ENCODE measurements at regions not wholly inside any gene's neighbourhood (a gene's known extent, or its start where the extent isn't known, plus 50 kb on each side); places are given as distances from the start of the nearest gene placed in this dataset.

DNA sequence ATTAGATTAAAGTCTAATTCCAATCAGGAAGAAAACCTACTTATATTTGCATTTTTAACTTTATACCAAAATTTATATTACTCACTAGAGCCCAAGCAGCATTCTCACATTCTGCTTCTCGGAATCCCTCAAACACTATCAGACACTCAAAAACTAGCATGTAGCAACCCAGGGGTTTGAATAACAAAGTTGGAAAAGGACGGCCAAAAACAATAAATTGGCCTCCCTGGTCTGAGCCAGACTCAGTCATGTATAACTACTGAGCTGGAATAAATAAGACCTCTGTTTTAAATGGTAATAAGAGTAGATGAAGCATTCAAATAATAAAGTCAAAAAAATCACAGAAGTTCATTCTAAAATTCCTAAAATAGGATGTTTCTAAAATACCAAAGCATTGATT, 290.9 kb downstream of the IRS1 start:
- no peak for DNase-seq
- Mint-ChIP-seq H3K27ac (no peak overlapping the region), H3K4me3 (no peak overlapping the region), H3K4me1 (peaks cover 2% of the 10 kb centered on the region), H3K27me3 (peaks cover 10% of the 10 kb centered on the region), H3K36me3 (ENCODE audit: low read depth) (no peaks in the 10 kb centered on the region)
- H3K9me3 ChIP-seq (ENCODE audit: control insufficient read depth, low read length, poor library complexity, severe bottlenecking): no peaks in the 10 kb centered on the region
- no peak for ATAC-seq

DNA sequence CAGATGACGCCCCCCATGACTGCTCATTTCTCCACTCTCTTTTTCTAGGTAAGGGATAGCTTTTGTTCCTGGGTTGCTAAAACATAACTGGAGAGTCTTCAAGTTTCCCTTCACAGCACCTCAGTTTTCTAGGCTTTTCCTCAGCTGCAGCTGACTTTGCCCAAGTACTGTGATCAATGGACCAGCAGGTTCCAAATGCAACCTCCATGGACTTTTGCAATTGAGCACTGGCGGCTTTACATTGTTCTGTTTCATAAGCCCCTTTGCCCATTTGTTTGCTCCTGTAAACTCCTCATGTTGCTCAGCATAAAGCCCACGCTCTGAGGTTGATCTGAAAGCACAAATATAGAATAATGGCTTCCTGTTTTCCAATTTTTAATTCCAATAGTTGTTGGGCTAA, 291.6 kb downstream of the IRS1 start:
- Mint-ChIP-seq H3K4me3 (no peak overlapping the region), H3K27ac (no peak overlapping the region), H3K4me1 (peaks cover 2% of the 10 kb centered on the region), H3K36me3 (ENCODE audit: low read depth) (no peaks in the 10 kb centered on the region), H3K27me3 (peaks cover 10% of the 10 kb centered on the region)
- DNase-seq (no peak), ATAC-seq (no peak)
- H3K9me3 ChIP-seq (ENCODE audit: control insufficient read depth, low read length, poor library complexity, severe bottlenecking): no peaks in the 10 kb centered on the region

DNA sequence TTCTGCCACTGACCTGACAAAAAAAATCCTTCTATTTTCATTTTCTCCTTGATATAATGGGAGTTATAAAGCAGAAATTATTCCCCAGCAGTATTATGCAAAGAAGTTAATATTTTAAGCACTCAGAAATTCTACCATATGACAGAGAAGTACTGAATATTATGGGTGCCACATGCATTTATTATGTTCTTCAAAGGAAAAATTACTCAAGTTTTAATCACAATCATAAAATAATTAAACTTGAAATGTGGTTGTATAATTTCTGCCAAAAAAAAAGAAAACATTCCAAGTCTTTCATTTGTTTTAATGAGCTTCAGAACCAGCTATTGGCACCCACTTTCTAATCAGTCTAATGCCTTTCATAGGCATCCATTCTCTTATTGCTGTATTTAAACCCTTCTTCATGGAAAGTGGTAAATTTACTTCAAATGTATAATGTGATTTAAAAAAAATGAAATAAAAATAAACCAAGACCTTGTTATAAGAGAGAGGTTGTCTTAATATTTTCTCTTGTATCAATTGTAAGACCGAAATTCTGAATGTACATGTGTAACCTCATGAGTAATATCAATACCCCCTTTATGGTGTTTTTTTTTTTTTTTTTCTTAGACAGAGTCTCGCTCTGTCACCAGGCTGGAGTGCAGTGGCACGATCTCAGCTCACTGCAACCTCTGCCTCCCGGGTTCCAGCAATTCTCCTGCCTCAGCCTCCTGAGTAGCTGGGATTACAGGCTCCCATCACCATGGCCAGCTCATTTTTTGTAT, 302.3 kb downstream of the IRS1 start:
- no peaks in the 10 kb centered on the region for H3K4me1 Mint-ChIP-seq
- H3K4me3 Mint-ChIP-seq: no peak overlapping the region
- H3K9me3 ChIP-seq (ENCODE audit: control insufficient read depth, low read length, poor library complexity, severe bottlenecking): no peaks in the 10 kb centered on the region
- DNase-seq (no peak), ATAC-seq (no peak)
- H3K27ac Mint-ChIP-seq: no peak overlapping the region
- H3K36me3 Mint-ChIP-seq (ENCODE audit: low read depth): no peaks in the 10 kb centered on the region
- peaks cover 20% of the 10 kb centered on the region for H3K27me3 Mint-ChIP-seq

DNA sequence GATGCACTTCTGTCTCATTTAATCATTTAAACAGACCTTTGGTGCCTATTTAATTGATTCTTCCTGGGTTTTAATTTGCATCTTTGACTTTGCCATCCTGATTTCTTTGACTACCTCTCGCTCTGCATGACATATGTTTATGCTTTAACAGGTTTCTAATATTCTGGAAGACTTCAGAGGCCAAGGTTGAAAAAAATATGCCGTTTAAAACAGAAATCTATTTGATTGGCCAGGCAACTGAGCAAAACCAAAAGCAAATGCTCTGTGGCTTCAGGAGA, 303.4 kb downstream of the IRS1 start:
- DNase-seq: no peak
- Mint-ChIP-seq H3K27me3 (peaks cover 20% of the 10 kb centered on the region), H3K36me3 (ENCODE audit: low read depth) (no peaks in the 10 kb centered on the region), H3K4me3 (no peak overlapping the region), H3K4me1 (no peaks in the 10 kb centered on the region), H3K27ac (no peak overlapping the region)
- no peaks in the 10 kb centered on the region for H3K9me3 ChIP-seq (ENCODE audit: control insufficient read depth, low read length, poor library complexity, severe bottlenecking)
- ATAC-seq: no peak

DNA sequence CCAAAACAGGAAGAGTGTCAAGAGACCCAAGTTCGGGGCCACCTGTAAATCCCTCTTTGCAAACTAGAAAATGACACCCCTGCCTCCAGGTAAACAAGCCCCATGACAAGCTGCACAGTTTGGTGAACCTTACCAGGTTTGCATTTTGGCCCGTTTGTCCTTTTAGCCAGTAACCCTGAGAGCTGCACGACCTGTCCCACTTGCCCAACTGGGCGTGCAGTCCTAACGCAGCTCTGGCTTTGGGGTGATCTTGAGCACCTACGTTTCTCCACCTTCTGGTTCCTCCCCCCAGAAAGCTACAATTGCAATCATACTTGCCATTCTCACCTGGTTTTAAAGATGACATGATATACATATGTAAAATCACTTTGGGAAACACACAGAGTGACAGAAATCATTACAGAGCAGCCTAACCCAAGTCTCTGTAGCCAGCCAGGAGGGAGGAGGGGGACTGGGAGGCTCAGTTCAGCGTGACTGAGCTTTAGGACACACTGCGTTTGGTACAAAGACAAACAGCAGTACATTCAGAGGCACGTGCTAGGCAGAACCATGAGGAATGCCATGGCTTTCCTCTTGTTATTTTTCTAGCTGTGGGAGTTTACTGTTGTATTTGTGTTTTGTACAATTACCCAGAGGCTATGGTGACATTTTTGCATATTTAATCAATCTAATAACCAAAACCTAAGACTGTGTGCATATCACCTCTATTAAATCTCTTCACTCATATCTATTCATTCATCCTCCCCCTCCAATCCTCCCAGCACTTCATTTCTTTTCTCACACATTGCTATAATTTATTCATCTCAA, 304.0 kb downstream of the IRS1 start:
- Mint-ChIP-seq H3K36me3 (ENCODE audit: low read depth) (no peaks in the 10 kb centered on the region), H3K4me1 (no peaks in the 10 kb centered on the region), H3K27ac (no peak overlapping the region), H3K27me3 (peaks cover 20% of the 10 kb centered on the region), H3K4me3 (no peak overlapping the region)
- ATAC-seq (no peak), DNase-seq (no peak)
- no peaks in the 10 kb centered on the region for H3K9me3 ChIP-seq (ENCODE audit: control insufficient read depth, low read length, poor library complexity, severe bottlenecking)

DNA sequence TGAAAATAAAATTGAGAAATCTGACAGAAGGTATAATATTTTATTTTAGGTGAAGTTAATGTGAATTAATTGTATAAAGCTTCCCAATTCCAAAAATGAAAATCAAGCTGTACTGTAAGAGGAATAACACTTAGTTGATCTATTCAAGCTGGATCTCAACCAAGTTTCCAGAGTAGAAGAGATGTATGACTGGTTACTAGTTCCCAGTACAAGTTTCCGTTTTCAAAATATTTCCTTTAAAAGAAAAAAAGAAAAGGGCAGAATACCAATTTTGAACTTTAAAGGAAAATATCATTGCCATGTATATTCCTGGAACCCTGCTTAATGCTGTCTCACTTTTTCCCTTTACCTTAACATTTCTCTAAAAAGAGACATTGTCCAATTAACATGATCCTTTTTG, 308.5 kb downstream of the IRS1 start:
- Mint-ChIP-seq H3K27ac (no peak overlapping the region), H3K4me3 (no peak overlapping the region), H3K4me1 (peaks cover 3% of the 10 kb centered on the region), H3K36me3 (ENCODE audit: low read depth) (no peaks in the 10 kb centered on the region), H3K27me3 (peaks cover 18% of the 10 kb centered on the region)
- DNase-seq (no peak), ATAC-seq (no peak)
- no peaks in the 10 kb centered on the region for H3K9me3 ChIP-seq (ENCODE audit: control insufficient read depth, low read length, poor library complexity, severe bottlenecking)

DNA sequence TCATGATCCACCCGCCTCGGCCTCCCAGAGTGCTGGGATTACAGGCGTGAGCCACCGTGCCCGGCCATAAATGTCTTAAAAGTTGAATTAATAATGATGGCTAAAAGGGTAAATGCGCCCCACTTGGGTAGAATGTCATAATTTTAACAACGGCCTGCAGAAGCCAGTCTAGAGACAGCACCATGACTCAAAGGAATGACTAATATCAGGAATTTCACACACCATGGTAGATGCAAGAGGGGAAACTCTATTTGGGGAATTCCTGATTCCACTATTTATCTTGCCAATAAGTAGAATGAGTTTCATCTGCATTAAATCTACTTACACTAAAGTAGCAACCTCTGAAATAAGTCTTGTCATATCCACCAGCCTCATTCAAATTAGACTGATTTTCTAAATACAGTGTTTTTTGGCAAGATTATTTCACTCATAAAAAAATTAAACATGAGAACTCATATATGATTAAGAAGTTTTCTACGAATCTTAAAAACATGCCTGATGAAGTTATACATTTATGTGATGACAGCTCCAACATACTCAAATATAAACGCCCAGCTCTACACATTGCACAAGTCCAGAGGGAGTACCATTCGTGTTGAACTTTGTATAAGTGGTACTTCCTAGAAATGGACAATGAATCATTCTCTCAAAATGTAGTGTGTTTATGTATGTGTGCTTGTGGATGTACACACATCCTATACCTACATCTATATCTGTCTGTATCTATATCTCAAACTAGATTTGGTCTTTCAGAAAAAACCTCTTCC, 309.7 kb downstream of the IRS1 start:
- ATAC-seq (no peak), DNase-seq (no peak)
- Mint-ChIP-seq H3K36me3 (ENCODE audit: low read depth) (no peaks in the 10 kb centered on the region), H3K4me3 (no peak overlapping the region), H3K27ac (no peak overlapping the region), H3K27me3 (peaks cover 17% of the 10 kb centered on the region), H3K4me1 (peaks cover 3% of the 10 kb centered on the region)
- H3K9me3 ChIP-seq (ENCODE audit: control insufficient read depth, low read length, poor library complexity, severe bottlenecking): no peaks in the 10 kb centered on the region

DNA sequence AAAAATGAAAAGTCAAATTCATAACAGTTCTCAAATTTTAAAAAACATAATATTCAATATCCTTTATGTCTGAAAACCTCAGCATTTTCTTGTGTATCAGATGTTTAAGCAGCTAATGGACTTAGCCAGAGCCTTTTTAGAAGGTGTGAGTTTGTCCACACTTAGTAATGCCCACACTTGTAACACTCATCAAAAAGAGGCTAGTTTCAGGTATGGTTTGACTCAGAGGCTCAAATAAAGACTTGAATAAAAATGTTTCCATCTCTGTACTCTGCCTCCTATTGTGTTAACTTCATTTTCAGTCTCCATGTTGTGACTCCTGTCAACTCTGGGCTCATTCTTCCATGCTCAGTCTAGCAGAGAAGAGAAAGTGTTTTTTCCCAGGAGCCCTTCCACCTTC, 311.6 kb downstream of the IRS1 start:
- peaks cover 36% of the 10 kb centered on the region for H3K27me3 Mint-ChIP-seq
- no peak for ATAC-seq
- no peak for DNase-seq
- H3K4me3 Mint-ChIP-seq: no peak overlapping the region
- H3K36me3 Mint-ChIP-seq (ENCODE audit: low read depth): peaks cover 2% of the 10 kb centered on the region
- no peak overlapping the region for H3K27ac Mint-ChIP-seq
- H3K4me1 Mint-ChIP-seq: peaks cover 5% of the 10 kb centered on the region
- H3K9me3 ChIP-seq (ENCODE audit: control insufficient read depth, low read length, poor library complexity, severe bottlenecking): no peaks in the 10 kb centered on the region

DNA sequence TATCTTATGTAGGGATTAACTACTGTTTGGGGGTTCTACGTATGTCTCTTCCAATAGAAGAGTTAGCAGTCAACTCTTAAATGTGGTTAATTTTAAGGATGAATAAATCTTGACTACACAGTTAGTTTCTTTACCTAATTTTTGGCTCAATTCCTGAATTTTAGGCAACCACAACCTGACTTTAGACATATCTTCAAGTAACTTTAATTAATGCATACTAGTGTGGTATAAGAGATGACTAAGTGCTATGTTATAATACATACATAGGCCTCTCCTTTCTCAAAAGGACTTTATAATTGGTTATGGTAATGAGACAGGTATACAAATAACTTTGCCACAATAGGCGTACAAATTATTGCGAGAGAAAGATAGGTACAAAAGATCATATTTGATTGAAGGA, 312.0 kb downstream of the IRS1 start:
- DNase-seq (no peak), ATAC-seq (no peak)
- Mint-ChIP-seq H3K27me3 (peaks cover 40% of the 10 kb centered on the region), H3K36me3 (ENCODE audit: low read depth) (peaks cover 2% of the 10 kb centered on the region), H3K4me1 (peaks cover 5% of the 10 kb centered on the region), H3K4me3 (no peak overlapping the region), H3K27ac (no peak overlapping the region)
- no peaks in the 10 kb centered on the region for H3K9me3 ChIP-seq (ENCODE audit: control insufficient read depth, low read length, poor library complexity, severe bottlenecking)

DNA sequence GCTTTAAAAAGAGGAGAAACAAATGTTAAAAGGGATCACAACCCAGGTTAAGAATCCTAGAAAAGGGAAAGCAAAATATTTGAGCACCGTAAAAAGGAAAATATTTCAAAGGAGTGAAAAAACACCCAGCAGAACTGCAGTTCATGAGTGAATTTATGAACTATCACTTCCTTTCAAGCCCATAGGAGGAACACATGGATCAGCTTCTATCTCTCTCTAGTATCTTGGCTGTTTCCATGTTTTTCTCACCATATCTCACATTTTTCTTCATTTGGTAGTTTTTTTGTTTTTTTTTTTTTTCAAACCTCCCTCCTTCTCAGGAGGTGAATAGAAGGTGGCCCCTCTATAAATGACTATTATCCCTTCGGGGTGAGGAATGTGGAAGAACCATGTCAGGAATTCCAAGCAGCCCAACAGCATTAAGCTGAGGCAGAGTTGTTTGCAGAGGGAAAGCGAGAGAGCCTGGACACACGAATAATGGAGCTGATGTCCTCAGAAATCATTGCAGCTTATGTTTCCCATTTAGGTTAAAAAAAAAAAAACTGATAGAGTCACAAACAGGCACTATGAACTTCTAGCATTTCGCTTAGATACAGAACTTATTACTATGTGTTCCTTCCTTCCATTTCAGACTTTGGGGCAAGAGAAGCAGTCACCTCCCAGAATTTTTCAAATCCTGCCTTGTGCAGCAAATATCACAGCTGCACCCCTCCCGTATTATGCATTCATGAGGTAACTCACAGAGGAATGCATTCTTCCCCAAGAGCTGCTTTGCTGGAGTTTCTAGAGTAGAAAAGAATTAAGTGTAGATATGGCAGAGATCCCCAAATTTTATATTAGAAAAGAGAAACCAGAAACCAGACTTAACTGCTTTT, 315.6 kb downstream of the IRS1 start:
- H3K36me3 Mint-ChIP-seq (ENCODE audit: low read depth): peaks cover 2% of the 10 kb centered on the region

DNA sequence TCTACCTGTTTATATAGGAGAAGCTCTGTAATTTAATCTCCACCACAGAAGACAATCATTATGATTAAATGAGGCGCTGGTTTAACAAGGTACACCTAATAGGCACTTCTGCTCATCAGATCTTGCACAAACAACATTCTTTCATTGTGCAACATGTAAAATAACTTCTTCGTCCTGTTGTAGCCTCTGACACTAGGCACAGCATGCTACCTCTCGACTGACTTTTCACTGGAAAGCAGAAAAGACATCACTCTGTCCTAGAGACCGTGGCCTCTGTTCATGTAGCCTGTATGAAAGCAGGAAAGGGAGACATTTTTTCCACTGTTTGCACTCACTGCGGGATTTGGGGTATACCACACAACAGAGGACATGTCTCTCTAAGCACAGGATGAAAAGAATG, 316.5 kb downstream of the IRS1 start:
- H3K9me3 ChIP-seq (ENCODE audit: control insufficient read depth, low read length, poor library complexity, severe bottlenecking): no peaks in the 10 kb centered on the region
- no peak for ATAC-seq
- peaks cover 28% of the 10 kb centered on the region for H3K27me3 Mint-ChIP-seq
- peaks cover 5% of the 10 kb centered on the region for H3K4me1 Mint-ChIP-seq
- H3K4me3 Mint-ChIP-seq: no peak overlapping the region
- H3K27ac Mint-ChIP-seq: no peak overlapping the region
- peaks cover 2% of the 10 kb centered on the region for H3K36me3 Mint-ChIP-seq (ENCODE audit: low read depth)
- no peak for DNase-seq

More for the DNA sequence above, 315.6 kb downstream of the IRS1 start:
- no peak for ATAC-seq
- Mint-ChIP-seq H3K4me1 (peaks cover 5% of the 10 kb centered on the region), H3K27ac (no peak overlapping the region), H3K27me3 (peaks cover 31% of the 10 kb centered on the region), H3K4me3 (no peak overlapping the region)
- DNase-seq: no peak
- no peaks in the 10 kb centered on the region for H3K9me3 ChIP-seq (ENCODE audit: control insufficient read depth, low read length, poor library complexity, severe bottlenecking)

DNA sequence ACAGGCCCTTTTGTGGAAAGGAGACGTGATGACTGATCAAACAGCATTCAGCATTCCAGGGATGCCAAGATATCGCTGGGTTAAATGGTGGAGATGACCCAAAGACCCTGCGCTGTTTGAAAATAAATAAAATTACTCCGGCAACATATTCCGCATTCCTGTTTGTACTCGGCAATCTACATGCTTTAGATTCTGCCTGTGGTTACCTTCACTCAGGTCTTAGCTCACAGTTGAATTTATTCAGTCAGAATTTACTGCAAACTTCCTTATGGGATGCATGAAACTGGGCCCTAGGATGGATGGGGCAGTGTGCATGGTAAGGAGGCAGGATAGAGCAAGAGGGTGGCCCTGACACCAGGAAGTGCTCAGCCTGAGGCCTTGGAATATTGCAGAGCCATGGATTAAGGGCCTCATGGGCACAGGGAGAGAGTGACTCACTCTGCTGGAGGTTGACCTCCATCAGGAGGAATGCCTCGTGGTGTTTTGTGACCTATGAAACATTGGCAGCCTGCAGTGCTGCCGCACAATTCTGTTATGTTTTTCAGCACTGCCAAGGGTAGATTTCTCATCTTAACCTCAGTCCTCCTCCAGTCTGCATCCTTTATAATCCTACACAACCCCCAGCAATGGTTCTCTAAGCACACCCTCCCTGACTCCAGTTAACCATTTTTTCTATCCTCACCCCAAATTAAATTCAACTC, 321.4 kb downstream of the IRS1 start:
- peaks cover 6% of the 10 kb centered on the region for H3K27me3 Mint-ChIP-seq
- H3K27ac Mint-ChIP-seq: no peak overlapping the region
- DNase-seq: no peak
- H3K36me3 Mint-ChIP-seq (ENCODE audit: low read depth): no peaks in the 10 kb centered on the region
- no peaks in the 10 kb centered on the region for H3K4me1 Mint-ChIP-seq
- no peak overlapping the region for H3K4me3 Mint-ChIP-seq
- no peak for ATAC-seq
- H3K9me3 ChIP-seq (ENCODE audit: control insufficient read depth, low read length, poor library complexity, severe bottlenecking): no peaks in the 10 kb centered on the region
